IgD-negative memory B cell (primary cell): ENCODE measurements at regions not wholly inside any gene's neighbourhood (a gene's known extent, or its start where the extent isn't known, plus 50 kb on each side); places are given as distances from the start of the nearest gene placed in this dataset.

Source experiments
- H3K27ac Mint-ChIP-seq, 3 donors: one replicate each; pipeline ENCODE4 v1.8.0; 2020 to 2022; ENCODE audit warnings: mild to moderate bottlenecking in 3 of 3, mixed read lengths in 3 of 3, moderate library complexity in 1 of 3
- H3K27me3 Mint-ChIP-seq: one replicate; pipeline ENCODE4 v1.8.0; 2021; ENCODE audit warnings: mixed read lengths
- H3K36me3 Mint-ChIP-seq: one replicate; pipeline ENCODE4 v1.8.0; 2020; ENCODE audit warnings: mild to moderate bottlenecking, mixed read lengths
- H3K4me1 Mint-ChIP-seq, 3 donors: one replicate each; pipeline ENCODE4 v1.8.0; 2020 to 2022; ENCODE audit warnings: mixed read lengths in 3 of 3, mild to moderate bottlenecking in 1 of 3
- H3K4me3 Mint-ChIP-seq, 4 donors: one replicate each; pipeline ENCODE4 v1.8.0; 2020 to 2022; ENCODE audit warnings: mild to moderate bottlenecking in 4 of 4, mixed read lengths in 4 of 4, moderate library complexity in 3 of 4
- H3K9me3 Mint-ChIP-seq, 3 donors: one replicate each; pipeline ENCODE4 v1.8.0; 2020 to 2021; ENCODE audit warnings: mixed read lengths in 3 of 3, mild to moderate bottlenecking in 1 of 3

DNA sequence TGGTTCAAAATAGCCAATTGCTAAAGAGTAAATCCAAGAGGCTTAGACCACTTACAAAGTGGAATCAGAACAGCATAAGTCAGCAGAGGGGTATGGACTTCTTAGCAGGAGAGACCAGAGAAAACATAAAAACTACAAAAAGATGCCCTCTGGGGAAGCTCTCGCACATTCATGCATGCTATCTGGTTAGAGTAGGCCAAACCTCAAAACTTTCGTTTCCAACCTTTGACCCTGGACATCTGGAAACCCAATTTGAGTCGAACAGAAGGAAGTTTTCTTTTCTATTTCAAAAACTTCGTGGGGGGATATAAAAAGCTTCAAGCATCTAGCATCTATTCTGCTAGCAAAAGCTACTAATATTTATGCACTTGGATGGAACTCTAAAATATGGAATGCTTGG, 523.9 kb upstream of the AGTR1 start:
- peaks cover 0 to 3% (median 1%) of the 10 kb centered on the region in 3 donors for H3K9me3 Mint-ChIP-seq
- H3K36me3 Mint-ChIP-seq = no peaks in the 10 kb centered on the region
- H3K27ac Mint-ChIP-seq = no peak overlapping the region
- no peak overlapping the region for H3K4me3 Mint-ChIP-seq
- H3K27me3 Mint-ChIP-seq = no peaks in the 10 kb centered on the region
- H3K4me1 Mint-ChIP-seq = no peaks in the 10 kb centered on the region

DNA sequence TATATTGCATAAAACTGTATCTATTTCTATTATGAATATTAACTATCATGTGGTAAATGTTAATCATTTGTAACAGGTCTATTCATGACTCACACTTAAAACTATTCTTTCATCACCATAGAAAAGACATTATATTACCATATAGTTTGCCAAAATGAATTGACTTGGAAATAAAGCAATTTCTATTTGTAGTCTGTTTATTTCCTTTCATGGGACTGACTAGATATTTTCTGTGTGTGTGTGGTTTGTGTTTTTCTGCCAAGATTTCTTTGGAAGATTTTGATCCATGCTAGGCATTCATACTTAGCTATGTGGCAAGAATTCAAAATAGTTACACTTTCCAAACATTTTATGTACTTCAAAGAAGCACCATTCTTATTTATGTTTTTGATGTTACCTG, 522.5 kb upstream of the AGTR1 start:
- Mint-ChIP-seq H3K4me1 (no peaks in the 10 kb centered on the region), H3K27ac (no peak overlapping the region), H3K4me3 (no peak overlapping the region), H3K27me3 (no peaks in the 10 kb centered on the region), H3K9me3 (peaks cover 0 to 1% (median 0%) of the 10 kb centered on the region in 3 donors), H3K36me3 (no peaks in the 10 kb centered on the region)

DNA sequence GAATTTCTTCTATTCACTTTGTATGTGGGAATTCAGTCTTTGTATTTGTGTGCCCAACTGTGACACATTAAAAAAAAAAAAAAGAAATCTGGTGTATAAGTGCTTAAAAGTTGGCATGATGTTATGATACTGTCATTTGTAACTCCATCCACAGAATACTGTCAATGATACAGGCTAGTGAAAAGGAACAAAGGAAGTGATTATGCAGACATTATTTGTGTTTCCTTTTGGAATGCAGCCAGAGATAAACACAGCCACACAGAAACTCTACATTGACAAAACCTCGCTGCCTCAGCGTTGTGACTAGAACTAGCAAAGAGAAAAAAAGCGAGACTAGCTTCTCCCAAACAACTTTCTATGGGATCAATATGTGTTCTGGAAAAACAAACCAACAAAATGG, 519.2 kb upstream of the AGTR1 start:
- H3K27ac Mint-ChIP-seq = no peak overlapping the region
- no peaks in the 10 kb centered on the region for H3K4me1 Mint-ChIP-seq
- no peaks in the 10 kb centered on the region for H3K36me3 Mint-ChIP-seq
- no peak overlapping the region for H3K4me3 Mint-ChIP-seq
- peaks cover 0 to 3% (median 0%) of the 10 kb centered on the region in 3 donors for H3K9me3 Mint-ChIP-seq
- H3K27me3 Mint-ChIP-seq = no peaks in the 10 kb centered on the region

DNA sequence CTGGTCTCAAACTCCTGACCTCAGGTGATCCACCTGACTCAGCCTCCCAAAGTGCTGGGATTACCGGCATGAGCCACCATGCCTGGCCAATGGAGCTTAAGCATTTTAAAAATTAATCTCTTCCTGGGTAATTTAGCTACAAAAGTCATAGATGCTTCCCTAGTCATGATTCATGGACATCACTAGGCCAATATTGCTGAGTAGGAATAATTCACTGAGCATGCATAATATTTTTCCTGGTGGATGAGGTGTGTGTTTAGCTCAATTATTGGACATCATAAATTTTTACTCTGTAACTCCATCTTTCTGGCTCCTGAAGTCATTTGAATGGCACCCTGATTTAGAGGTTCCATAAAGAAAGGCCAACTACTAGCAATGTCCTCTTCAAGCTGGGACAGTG, 512.9 kb upstream of the AGTR1 start:
- Mint-ChIP-seq H3K9me3 (peaks cover 0 to 4% (median 2%) of the 10 kb centered on the region in 3 donors), H3K4me1 (no peaks in the 10 kb centered on the region)

DNA sequence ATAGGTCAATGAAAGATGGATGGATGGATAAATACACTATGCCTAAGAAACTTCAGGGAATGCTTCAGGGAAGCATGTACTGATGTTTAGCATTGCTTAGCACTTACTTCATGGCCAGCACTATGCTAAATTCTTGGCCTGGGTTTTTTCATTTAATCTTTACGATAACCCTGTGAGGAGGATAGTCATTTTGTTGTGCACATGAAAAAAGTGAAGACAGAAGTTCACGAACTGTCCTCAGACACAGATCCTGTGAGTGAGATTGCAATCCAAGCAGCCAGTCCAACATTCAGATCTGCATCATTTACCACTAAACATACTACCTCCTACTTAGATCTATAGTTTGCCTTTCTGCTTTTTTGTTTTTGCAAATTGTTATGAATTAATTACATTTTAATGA, 510.8 kb upstream of the AGTR1 start:
- H3K27me3 Mint-ChIP-seq = no peaks in the 10 kb centered on the region
- no peak overlapping the region for H3K4me3 Mint-ChIP-seq
- no peaks in the 10 kb centered on the region for H3K36me3 Mint-ChIP-seq
- no peaks in the 10 kb centered on the region for H3K4me1 Mint-ChIP-seq
- H3K9me3 Mint-ChIP-seq = peaks cover 0 to 4% (median 0%) of the 10 kb centered on the region in 3 donors
- no peak overlapping the region for H3K27ac Mint-ChIP-seq

More for the DNA sequence above, 512.9 kb upstream of the AGTR1 start:
- Mint-ChIP-seq H3K36me3 (no peaks in the 10 kb centered on the region), H3K27ac (no peak overlapping the region), H3K4me3 (no peak overlapping the region), H3K27me3 (no peaks in the 10 kb centered on the region)

DNA sequence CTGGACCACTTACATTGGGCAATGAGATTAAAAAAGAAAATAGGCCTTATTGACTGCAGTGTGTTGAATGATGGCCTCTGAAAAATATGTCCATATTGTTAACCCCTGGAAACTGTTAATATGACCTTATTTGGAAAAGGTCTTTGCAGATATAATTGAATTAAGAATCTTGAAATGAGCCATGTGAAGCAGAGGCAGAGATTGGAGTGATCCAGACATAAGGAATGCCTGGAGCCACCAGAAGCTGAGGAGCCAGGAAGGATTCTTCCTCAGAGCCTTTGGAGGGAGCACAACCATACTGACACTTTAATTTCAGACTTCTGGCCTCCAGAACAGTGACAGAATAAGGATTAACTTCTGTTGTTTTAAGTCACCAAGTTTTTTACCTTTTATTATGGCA, 510.4 kb upstream of the AGTR1 start:
- H3K27me3 Mint-ChIP-seq = no peaks in the 10 kb centered on the region

DNA sequence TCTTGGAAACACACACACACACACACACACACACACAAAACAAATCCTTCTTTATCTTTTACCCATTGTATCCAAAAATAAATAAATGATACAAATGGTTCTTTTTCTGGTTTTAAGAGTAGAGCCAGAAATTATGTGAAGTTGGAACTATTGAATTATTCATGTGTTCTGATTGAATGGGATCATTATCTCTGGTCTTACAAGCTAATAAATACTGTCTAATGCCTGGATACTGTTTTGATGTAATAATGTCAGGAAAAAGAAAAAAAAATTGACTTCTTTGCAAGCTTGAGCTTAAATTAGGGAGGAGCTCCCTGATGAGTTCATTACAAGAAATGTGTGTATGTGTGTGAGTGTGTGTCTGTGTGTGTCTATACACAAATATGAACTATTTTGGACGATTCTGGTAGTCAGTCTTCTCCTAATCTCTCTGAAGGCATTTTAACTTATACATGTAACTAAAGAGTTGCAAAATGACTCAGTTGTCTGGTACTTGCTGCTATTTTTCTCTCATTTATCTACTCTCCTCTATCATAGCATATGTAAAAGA, 507.2 kb upstream of the AGTR1 start:
- peaks cover 0 to 3% (median 2%) of the 10 kb centered on the region in 3 donors for H3K9me3 Mint-ChIP-seq
- no peaks in the 10 kb centered on the region for H3K4me1 Mint-ChIP-seq
- H3K27ac Mint-ChIP-seq = no peak overlapping the region
- H3K4me3 Mint-ChIP-seq = no peak overlapping the region
- no peaks in the 10 kb centered on the region for H3K27me3 Mint-ChIP-seq
- H3K36me3 Mint-ChIP-seq = no peaks in the 10 kb centered on the region

More for the DNA sequence above, 510.4 kb upstream of the AGTR1 start:
- Mint-ChIP-seq H3K4me1 (no peaks in the 10 kb centered on the region), H3K36me3 (no peaks in the 10 kb centered on the region), H3K9me3 (peaks cover 0 to 4% (median 0%) of the 10 kb centered on the region in 3 donors), H3K4me3 (no peak overlapping the region), H3K27ac (no peak overlapping the region)

DNA sequence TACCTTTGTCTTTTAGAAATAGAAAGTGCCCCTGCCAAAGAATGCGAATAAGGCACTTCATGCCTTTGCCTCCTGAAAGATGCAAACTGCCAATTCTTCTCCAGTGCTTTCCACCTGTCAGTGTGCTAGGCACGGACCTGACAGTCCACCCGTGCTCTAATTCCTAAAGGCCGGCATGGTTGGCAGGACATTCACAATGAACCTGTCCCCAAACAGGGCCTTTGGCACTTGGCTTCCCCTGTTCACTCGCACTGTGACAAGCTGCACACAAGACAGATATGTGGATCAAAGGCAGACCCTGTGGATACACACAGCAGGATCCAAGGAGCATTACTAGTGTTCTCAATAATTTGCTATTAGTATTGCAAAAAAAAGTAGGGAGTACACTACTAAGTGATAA, 505.7 kb upstream of the AGTR1 start:
- Mint-ChIP-seq H3K36me3 (no peaks in the 10 kb centered on the region), H3K27me3 (no peaks in the 10 kb centered on the region), H3K4me3 (no peak overlapping the region), H3K4me1 (no peaks in the 10 kb centered on the region), H3K9me3 (peaks cover 0 to 7% (median 7%) of the 10 kb centered on the region in 3 donors), H3K27ac (no peak overlapping the region)

DNA sequence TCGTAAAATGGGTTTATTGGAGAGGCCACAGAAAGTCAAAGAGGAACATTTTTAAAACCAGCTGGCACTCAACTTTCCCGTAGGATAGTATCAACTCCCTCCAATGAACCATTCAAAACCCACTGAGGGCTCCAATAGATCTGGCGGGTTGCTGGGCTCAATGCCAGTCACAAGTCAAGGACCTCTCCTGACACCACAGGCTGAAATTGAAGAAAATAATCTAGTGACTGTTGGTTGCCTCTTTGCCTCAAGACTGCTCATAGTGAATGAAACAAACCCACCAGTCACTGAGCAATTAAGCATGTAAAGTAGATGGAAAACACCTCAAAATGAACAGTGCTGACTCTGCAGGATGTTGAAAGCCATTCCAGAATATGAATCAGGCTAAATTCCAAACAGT, 500.6 kb upstream of the AGTR1 start:
- H3K27me3 Mint-ChIP-seq = no peaks in the 10 kb centered on the region
- H3K4me3 Mint-ChIP-seq = no peak overlapping the region

DNA sequence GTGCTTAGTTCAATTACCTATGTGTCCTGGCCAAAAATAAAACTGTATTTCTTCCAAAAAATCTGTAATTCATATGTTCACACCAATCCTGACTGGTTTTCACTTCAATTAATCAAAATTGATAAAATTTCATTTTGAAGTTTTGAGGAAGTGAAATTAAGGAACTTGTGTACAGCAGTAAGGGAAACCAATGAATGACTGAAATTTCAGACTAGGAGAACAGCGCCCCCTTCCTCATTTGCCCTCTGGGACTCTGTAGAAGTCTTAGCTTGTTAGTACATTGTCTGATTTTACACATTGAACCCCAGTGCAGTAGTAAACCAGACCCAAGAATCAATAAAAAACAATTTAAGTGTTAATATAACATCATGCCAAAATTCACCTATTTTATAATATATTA, 495.3 kb upstream of the AGTR1 start:
- peaks cover 1% of the 10 kb centered on the region for H3K36me3 Mint-ChIP-seq
- H3K9me3 Mint-ChIP-seq = peaks cover 0 to 4% (median 3%) of the 10 kb centered on the region in 3 donors
- H3K27me3 Mint-ChIP-seq = no peaks in the 10 kb centered on the region
- no peak overlapping the region for H3K4me3 Mint-ChIP-seq
- H3K27ac Mint-ChIP-seq = no peak overlapping the region
- no peaks in the 10 kb centered on the region for H3K4me1 Mint-ChIP-seq

More for the DNA sequence above, 500.6 kb upstream of the AGTR1 start:
- H3K9me3 Mint-ChIP-seq = peaks cover 3 to 7% (median 7%) of the 10 kb centered on the region in 3 donors
- peaks cover 1% of the 10 kb centered on the region for H3K36me3 Mint-ChIP-seq
- H3K27ac Mint-ChIP-seq = peak overlapping the region in 1 of 3 donors; percentile 35
- H3K4me1 Mint-ChIP-seq = no peaks in the 10 kb centered on the region

DNA sequence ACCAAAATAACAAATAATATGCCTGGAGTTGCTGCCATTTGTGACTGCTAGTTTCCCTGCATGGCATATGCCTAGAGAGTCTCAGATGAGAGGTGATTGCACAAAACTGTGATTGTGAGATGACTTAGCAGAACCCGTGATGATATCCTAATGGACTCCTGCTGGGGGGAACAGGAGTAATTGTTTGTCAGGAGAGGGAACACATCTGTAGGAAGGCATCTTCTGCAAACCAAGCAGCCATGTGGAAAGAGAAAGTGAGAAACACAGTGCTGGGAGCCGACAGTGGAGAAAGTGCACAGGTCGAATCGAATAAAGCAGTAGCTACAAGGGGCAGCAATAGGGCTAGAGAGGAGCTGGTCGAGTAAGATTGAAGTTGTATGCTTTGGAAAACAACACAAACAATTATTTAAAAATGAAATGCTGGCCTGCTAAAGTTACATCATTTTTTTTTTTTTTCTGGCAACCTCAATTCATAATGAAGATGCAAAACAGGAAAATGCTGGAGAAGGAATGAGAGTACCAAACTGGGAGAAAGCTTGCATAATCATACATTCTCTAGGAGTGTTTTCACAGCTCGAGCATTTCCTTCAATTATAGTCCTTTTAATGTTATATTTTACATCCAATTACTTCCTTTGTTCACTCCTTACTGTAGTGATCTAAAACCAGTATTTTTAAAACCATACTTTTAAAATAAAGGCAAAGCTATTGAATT, 494.2 kb upstream of the AGTR1 start:
- Mint-ChIP-seq H3K4me1 (no peaks in the 10 kb centered on the region), H3K9me3 (peaks cover 2 to 7% (median 3%) of the 10 kb centered on the region in 3 donors), H3K27me3 (no peaks in the 10 kb centered on the region), H3K36me3 (peaks cover 1% of the 10 kb centered on the region), H3K27ac (no peak overlapping the region), H3K4me3 (no peak overlapping the region)

DNA sequence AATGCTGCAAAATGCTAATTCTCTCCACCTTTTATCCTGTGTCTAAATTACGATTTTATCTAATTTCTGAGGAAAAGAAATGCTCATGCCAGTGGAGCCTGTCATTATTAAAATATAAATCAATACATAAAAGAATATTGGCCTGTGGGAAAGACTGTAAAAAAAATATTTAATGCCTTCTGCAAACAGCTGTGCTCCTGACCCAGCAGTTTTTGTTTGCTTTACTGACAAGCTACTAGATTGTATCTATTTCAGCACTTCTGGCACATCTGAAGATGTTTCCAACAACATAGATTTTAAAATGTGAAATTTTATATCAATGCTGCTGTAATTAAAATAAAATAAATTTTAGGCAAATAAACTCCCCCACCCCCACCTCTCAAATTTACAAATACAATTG, 493.6 kb upstream of the AGTR1 start:
- H3K9me3 Mint-ChIP-seq = peaks cover 2 to 9% (median 3%) of the 10 kb centered on the region in 3 donors
- H3K27me3 Mint-ChIP-seq = peaks cover 2% of the 10 kb centered on the region
- H3K27ac Mint-ChIP-seq = no peak overlapping the region
- H3K4me1 Mint-ChIP-seq = no peaks in the 10 kb centered on the region
- H3K4me3 Mint-ChIP-seq = no peak overlapping the region
- peaks cover 1% of the 10 kb centered on the region for H3K36me3 Mint-ChIP-seq

DNA sequence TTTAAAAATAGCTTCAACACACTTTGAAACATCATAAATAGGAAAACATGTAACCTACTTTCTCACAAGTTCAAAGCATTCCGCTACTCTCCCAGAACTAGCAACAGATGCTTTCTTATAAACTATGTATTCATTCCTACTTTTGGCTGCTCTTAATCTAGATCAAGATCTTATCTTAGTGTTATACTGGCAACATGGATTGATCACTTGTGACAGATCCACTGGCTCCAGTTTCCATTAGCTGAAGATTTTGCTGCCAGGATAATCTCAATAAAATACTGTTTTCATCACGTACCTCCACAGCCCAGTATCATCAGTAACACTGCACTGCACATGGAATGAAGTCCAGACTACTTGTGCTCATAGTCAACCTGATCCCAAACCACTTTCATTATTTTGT, 491.7 kb upstream of the AGTR1 start:
- no peaks in the 10 kb centered on the region for H3K36me3 Mint-ChIP-seq
- no peaks in the 10 kb centered on the region for H3K4me1 Mint-ChIP-seq
- H3K9me3 Mint-ChIP-seq = peaks cover 0 to 12% (median 2%) of the 10 kb centered on the region in 3 donors
- peaks cover 2% of the 10 kb centered on the region for H3K27me3 Mint-ChIP-seq
- H3K27ac Mint-ChIP-seq = no peak overlapping the region
- H3K4me3 Mint-ChIP-seq = no peak overlapping the region

DNA sequence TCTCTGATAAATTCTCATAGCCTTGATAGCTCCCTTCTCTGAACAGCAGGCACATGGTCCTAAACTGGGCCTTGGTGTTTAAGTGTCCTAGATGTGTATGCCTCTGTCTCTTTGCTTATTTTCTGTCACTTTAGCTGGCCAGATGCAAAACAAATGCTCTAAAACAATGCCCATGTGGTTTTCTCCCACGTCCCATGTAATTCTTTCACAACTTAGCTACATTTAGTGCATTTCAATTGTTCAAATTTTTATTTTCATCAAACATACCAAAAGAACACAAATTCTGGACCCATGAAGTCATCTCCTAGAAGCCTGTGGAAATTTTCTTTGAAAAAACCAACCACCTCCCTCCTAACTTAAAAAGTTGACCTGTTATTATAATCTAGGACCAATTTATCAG, 491.3 kb upstream of the AGTR1 start:
- Mint-ChIP-seq H3K4me1 (no peaks in the 10 kb centered on the region), H3K4me3 (no peak overlapping the region), H3K36me3 (no peaks in the 10 kb centered on the region), H3K9me3 (peaks cover 0 to 12% (median 2%) of the 10 kb centered on the region in 3 donors), H3K27me3 (peaks cover 2% of the 10 kb centered on the region), H3K27ac (no peak overlapping the region)

DNA sequence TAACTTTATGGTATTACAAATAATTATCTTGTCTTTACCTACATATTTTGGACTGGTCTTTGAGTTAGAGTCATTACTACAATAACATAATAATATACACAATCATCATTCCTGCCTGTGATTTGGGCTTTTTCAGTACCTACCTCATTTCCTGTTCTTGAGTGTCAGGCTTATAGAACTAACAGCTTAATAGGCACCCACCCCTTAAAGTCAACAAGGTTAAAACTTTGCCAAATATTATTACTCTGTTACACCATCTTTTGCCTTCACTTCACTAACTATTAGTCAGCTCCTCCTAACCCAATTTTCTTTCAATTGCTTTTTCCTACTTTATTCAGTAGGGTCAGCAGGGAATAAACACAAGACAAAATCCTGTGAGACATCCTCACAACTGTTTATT, 488.7 kb upstream of the AGTR1 start:
- no peaks in the 10 kb centered on the region for H3K4me1 Mint-ChIP-seq
- peaks cover 0 to 12% (median 2%) of the 10 kb centered on the region in 3 donors for H3K9me3 Mint-ChIP-seq
- peaks cover 2% of the 10 kb centered on the region for H3K27me3 Mint-ChIP-seq
- no peak overlapping the region for H3K27ac Mint-ChIP-seq
- no peak overlapping the region for H3K4me3 Mint-ChIP-seq
- no peaks in the 10 kb centered on the region for H3K36me3 Mint-ChIP-seq

DNA sequence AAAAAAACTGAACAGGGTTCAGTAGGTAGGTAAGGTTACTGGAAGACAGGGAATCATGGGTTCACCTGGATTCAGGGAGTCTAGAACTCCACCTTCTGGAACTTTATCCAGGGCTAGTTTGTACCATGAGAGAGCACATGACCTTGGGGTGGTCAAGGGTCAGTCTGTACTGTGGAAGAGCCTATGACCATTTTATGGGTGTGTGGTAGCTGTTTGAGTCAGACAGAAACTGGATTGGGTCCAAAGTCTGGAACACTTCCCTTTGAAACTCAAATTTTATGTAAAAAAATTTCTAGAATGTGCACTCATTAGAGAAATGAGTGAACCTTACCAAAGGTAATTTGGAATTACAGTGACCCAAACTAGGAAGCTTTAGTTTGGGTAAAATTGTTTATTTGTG, 486.0 kb upstream of the AGTR1 start:
- Mint-ChIP-seq H3K9me3 (peaks cover 0 to 9% (median 2%) of the 10 kb centered on the region in 3 donors), H3K27me3 (peaks cover 2% of the 10 kb centered on the region), H3K36me3 (no peaks in the 10 kb centered on the region)

More for the DNA sequence above, 486.0 kb upstream of the AGTR1 start:
- no peak overlapping the region for H3K27ac Mint-ChIP-seq
- no peaks in the 10 kb centered on the region for H3K4me1 Mint-ChIP-seq
- H3K4me3 Mint-ChIP-seq = no peak overlapping the region
